ENCODE measurements at regions not wholly inside any gene's neighbourhood (a gene's known extent, or its start where the extent isn't known, plus 50 kb on each side); places are given as distances from the start of the nearest gene placed in this dataset.

- DNase-seq (ENCODE audit: low read depth) = no peak
- no peak for FAIRE-seq
- no peak overlapping the region for H3K4me3 ChIP-seq (ENCODE audit: low read depth, low read length)
- H3K27me3 ChIP-seq (ENCODE audit: control insufficient read depth, insufficient read depth, low read length) = no peaks in the 10 kb centered on the region
- no peaks in the 10 kb centered on the region for H3K36me3 ChIP-seq (ENCODE audit: control insufficient read depth, insufficient read depth, low read length)
- no peak for TF ChIP-seq CTCF (IDR thresholded peaks at IDR 0.05; ENCODE audit: insufficient read depth, low read length, severe bottlenecking)
Measured at GRCh38 chr1:232560940-232561339, 69.0 kb downstream of the SIPA1L2 start.

- FAIRE-seq (no peak), DNase-seq (ENCODE audit: low read depth) (no peak)
- H3K36me3 ChIP-seq (ENCODE audit: control insufficient read depth, insufficient read depth, low read length) = no peaks in the 10 kb centered on the region
- no peak overlapping the region for H3K4me3 ChIP-seq (ENCODE audit: low read depth, low read length)
- no peaks in the 10 kb centered on the region for H3K27me3 ChIP-seq (ENCODE audit: control insufficient read depth, insufficient read depth, low read length)
- TF ChIP-seq CTCF (IDR thresholded peaks at IDR 0.05; ENCODE audit: insufficient read depth, low read length, severe bottlenecking) = no peak
Measured at GRCh38 chr1:232558954-232559353, 71.0 kb downstream of the SIPA1L2 start.

GRCh38 chr1:232557502-232558191, 72.3 kb downstream of the SIPA1L2 start:
- no peak for TF ChIP-seq CTCF (IDR thresholded peaks at IDR 0.05; ENCODE audit: insufficient read depth, low read length, severe bottlenecking)
- no peak overlapping the region for H3K4me3 ChIP-seq (ENCODE audit: low read depth, low read length)
- DNase-seq (ENCODE audit: low read depth) = no peak
- no peaks in the 10 kb centered on the region for H3K27me3 ChIP-seq (ENCODE audit: control insufficient read depth, insufficient read depth, low read length)
- H3K36me3 ChIP-seq (ENCODE audit: control insufficient read depth, insufficient read depth, low read length) = no peaks in the 10 kb centered on the region
- no peak for FAIRE-seq

GRCh38 chr1:232557096-232557495, 72.8 kb downstream of the SIPA1L2 start:
- no peak for TF ChIP-seq CTCF (IDR thresholded peaks at IDR 0.05; ENCODE audit: insufficient read depth, low read length, severe bottlenecking)
- no peak overlapping the region for H3K4me3 ChIP-seq (ENCODE audit: low read depth, low read length)
- FAIRE-seq (no peak), DNase-seq (ENCODE audit: low read depth) (no peak)
- no peaks in the 10 kb centered on the region for H3K27me3 ChIP-seq (ENCODE audit: control insufficient read depth, insufficient read depth, low read length)
- no peaks in the 10 kb centered on the region for H3K36me3 ChIP-seq (ENCODE audit: control insufficient read depth, insufficient read depth, low read length)

GRCh38 chr1:232556351-232556750, 73.6 kb downstream of the SIPA1L2 start:
- no peak for DNase-seq (ENCODE audit: low read depth)
- H3K36me3 ChIP-seq (ENCODE audit: control insufficient read depth, insufficient read depth, low read length) = no peaks in the 10 kb centered on the region
- no peaks in the 10 kb centered on the region for H3K27me3 ChIP-seq (ENCODE audit: control insufficient read depth, insufficient read depth, low read length)
- no peak for TF ChIP-seq CTCF (IDR thresholded peaks at IDR 0.05; ENCODE audit: insufficient read depth, low read length, severe bottlenecking)
- H3K4me3 ChIP-seq (ENCODE audit: low read depth, low read length) = no peak overlapping the region
- no peak for FAIRE-seq
